ENCODE measurements at regions not wholly inside any gene's neighbourhood (a gene's known extent, or its start where the extent isn't known, plus 50 kb on each side); places are given as distances from the start of the nearest gene placed in this dataset.

DNA sequence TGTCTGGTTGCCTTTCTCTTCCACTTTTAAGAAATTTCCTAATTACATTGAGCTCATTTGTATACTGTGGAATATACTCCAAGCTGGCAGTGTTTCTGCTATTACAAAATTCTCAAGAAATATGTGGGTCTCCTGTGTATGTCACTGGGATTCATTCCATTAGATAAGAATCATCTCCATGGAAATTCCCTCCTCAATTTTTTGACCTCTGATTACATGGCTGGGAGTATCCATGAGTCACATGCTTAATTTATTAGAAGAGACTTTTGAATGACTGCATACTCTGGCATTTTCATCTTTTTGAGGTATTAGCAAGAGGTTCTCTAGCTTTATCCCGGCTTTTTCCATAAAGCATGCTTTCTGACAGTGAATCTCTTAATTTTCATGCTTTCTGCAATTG, 665.5 kb upstream of the CNTNAP5 start:
- Histone ChIP-seq H3K9me3 (replicated peaks; ENCODE audit: control insufficient read depth, insufficient read depth, low read length) (no peaks in the 10 kb centered on the region), H2AFZ (ENCODE audit: control insufficient read depth, low read depth, low read length) (no peak overlapping the region), H3K9ac (ENCODE audit: control insufficient read depth, insufficient read depth, low read length) (no peak overlapping the region), H3K4me3 (no peak overlapping the region), H3K27me3 (replicated peaks in 1 of 2; ENCODE audit: control insufficient read depth in 2 of 2, insufficient read depth in 2 of 2, low read length in 1 of 2) (no peaks in the 10 kb centered on the region), H4K20me1 (ENCODE audit: control insufficient read depth, insufficient read depth) (no peaks in the 10 kb centered on the region), H3K36me3 (ENCODE audit: control insufficient read depth in 2 of 2, insufficient read depth in 2 of 2, low read length in 1 of 2) (no peaks in the 10 kb centered on the region), H3K79me2 (ENCODE audit: control insufficient read depth, insufficient read depth, low read length) (no peaks in the 10 kb centered on the region), H3K4me2 (ENCODE audit: control insufficient read depth, insufficient read depth) (no peak overlapping the region), H3K4me1 (ENCODE audit: control insufficient read depth, insufficient read depth, low read length) (no peaks in the 10 kb centered on the region), H3K27ac (ENCODE audit: control insufficient read depth, insufficient read depth) (no peak overlapping the region)
- ChIA-PET RAD21 (ENCODE audit: unreplicated experiment) (no interaction called here), CTCF (interaction anchor here (0.6 to 1.3 kb wide), 2 partner anchors 14 to 1466 kb away, joined by 3 to 4 read pairs; no protein-coding TSS in a partner anchor), POLR2A (no interaction called here), SMC1A (ENCODE audit: uncharacterized antibody, unreplicated experiment) (interaction anchor here (0.6 to 0.7 kb wide), 2 partner anchors 111 to 146 kb away, joined by 3 read pairs; no protein-coding TSS in a partner anchor)
- intact Hi-C loops (cut with micrococcal nuclease; ENCODE audit: unreplicated experiment) (no loop called here), in situ Hi-C loops (cut with MboI) (no loop called here)
- DNase-seq (ENCODE audit: low read depth, low spot score) (no peak), FAIRE-seq (no peak), ATAC-seq (no peak)
- no TSS peak for BruUV-seq (replicated peaks)
- TF ChIP-seq STAT1 (conservative IDR thresholded peaks at IDR 0.05) (no peak), FOS (IDR thresholded peaks at IDR 0.05; ENCODE audit: borderline replicate concordance, extremely low read depth, insufficient read length) (no peak), NFYA (IDR thresholded peaks at IDR 0.05; ENCODE audit: borderline replicate concordance, low read depth, low read length) (no peak), WRNIP1 (IDR thresholded peaks at IDR 0.05; ENCODE audit: borderline replicate concordance, low read depth, low read length) (no peak), CUX1 (IDR thresholded peaks at IDR 0.05; ENCODE audit: insufficient replicate concordance, low read depth, low read length) (no peak)
- TF ChIP-seq, protein P1, sequence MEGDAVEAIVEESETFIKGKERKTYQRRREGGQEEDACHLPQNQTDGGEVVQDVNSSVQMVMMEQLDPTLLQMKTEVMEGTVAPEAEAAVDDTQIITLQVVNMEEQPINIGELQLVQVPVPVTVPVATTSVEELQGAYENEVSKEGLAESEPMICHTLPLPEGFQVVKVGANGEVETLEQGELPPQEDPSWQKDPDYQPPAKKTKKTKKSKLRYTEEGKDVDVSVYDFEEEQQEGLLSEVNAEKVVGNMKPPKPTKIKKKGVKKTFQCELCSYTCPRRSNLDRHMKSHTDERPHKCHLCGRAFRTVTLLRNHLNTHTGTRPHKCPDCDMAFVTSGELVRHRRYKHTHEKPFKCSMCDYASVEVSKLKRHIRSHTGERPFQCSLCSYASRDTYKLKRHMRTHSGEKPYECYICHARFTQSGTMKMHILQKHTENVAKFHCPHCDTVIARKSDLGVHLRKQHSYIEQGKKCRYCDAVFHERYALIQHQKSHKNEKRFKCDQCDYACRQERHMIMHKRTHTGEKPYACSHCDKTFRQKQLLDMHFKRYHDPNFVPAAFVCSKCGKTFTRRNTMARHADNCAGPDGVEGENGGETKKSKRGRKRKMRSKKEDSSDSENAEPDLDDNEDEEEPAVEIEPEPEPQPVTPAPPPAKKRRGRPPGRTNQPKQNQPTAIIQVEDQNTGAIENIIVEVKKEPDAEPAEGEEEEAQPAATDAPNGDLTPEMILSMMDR (IDR thresholded peaks at IDR 0.05 in 2 of 3, conservative IDR thresholded peaks at IDR 0.05 in 1 of 3; ENCODE audit: control insufficient read depth in 2 of 3, extremely low read depth in 1 of 3, insufficient read depth in 1 of 3, low read depth in 3 of 3, low read length in 3 of 3) = no peak
- 12% methylated on average over 1 of the region's 1 CpG for WGBS (ENCODE audit: insufficient coverage, insufficient replicate concordance, low lambda C conversion rate, missing lambda C conversion rate)
